ENCODE measurements at regions not wholly inside any gene's neighbourhood (a gene's known extent, or its start where the extent isn't known, plus 50 kb on each side); places are given as distances from the start of the nearest gene placed in this dataset.

DNA sequence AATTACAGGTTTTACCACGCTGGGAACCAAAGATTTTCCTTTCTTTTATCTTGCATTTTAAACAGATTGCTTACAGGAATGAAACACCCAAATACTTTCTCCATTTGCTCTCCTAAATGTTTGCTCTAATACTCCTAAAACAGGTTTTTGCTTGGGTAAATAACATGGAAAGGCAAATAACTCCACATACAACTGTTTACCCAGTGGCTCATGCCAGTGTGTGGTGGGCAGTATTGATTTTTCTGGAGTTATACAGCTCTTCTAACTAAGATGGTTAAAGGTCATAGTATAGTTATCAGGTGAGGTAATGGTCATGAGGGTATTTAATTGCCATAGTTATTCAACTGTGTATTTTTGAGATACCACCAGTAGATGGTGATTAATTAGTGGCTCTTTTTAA lies 61.2 kb upstream of the RAB27B start:
- intact Hi-C loops (cut with micrococcal nuclease): no loop called here
- H3K27me3 Mint-ChIP-seq: peaks cover 4% of the 10 kb centered on the region
- no peaks in the 10 kb centered on the region for H3K4me1 Mint-ChIP-seq (ENCODE audit: low read depth)
- H3K27ac Mint-ChIP-seq: no peak overlapping the region
- H3K9me3 Mint-ChIP-seq: no peaks in the 10 kb centered on the region
- H3K4me3 Mint-ChIP-seq: no peak overlapping the region
- no peaks in the 10 kb centered on the region for H3K36me3 Mint-ChIP-seq (ENCODE audit: low read depth)

DNA sequence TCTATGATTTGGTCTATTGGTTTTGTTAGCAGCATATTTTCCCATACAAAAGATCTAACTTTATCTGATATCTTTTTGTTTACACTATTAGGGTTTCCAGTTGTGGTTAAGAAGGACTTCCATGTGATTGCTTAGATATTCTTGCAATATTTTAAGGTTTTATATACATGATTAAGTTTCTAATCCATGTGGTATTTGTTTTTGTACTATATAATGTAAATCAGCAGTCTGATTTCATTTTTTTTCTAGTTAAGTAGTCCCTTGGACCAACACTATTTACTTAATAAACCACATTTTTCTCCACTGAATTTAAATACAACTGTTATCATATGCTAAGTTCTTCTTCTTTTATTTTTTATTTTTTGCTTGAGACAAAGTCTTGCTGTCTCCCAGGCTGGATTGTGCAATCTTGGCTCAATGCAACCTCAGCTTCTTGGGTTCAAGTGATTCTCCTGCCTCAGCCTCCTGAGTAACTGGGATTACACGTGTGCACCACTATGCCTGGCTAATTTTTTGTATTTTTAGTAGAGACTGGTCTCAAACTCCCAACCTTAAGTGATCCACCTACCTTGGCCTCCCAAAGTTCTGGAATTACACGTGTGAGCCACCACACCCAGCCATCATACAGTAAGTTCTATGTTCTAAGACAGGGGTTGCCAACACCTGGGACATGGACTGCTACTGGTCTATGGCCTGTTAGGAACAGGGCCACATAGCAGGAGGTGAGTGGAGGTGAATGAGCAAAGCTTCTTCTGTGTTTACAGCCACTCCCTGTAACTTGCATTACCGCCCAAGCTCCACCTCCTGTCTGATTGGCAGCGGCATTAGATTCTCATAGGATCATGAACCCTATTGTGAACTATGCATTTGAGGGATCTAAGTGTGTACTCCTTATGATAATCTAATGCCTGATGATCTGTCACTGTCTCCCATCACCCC lies 58.5 kb upstream of the RAB27B start:
- Mint-ChIP-seq H3K9me3 (no peaks in the 10 kb centered on the region), H3K4me1 (ENCODE audit: low read depth) (no peaks in the 10 kb centered on the region), H3K27me3 (peaks cover 2% of the 10 kb centered on the region), H3K36me3 (ENCODE audit: low read depth) (no peaks in the 10 kb centered on the region), H3K4me3 (no peak overlapping the region), H3K27ac (no peak overlapping the region)
- intact Hi-C loops (cut with micrococcal nuclease): no loop called here

DNA sequence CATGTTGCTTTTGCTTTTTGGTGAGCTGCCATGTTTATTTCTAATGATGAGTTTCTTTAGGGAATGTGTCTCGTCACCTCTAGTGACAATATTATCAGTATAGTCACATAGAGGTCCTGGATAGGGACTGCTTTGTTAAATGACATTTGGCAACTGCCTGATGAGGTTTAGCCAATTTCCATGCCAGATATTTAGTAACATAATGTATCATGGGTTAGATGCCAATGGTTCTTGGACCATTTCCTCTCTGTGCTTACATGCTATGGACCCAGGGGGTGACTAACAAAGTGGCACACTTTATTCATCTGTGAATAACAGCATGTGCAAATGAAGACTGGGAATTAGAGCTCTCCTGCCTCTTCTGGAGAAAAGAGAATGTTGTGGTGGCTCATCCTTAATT lies 56.2 kb upstream of the RAB27B start:
- Mint-ChIP-seq H3K27me3 (no peaks in the 10 kb centered on the region), H3K36me3 (ENCODE audit: low read depth) (no peaks in the 10 kb centered on the region), H3K4me3 (no peak overlapping the region), H3K4me1 (ENCODE audit: low read depth) (no peaks in the 10 kb centered on the region), H3K27ac (no peak overlapping the region), H3K9me3 (no peaks in the 10 kb centered on the region)
- intact Hi-C loops (cut with micrococcal nuclease): no loop called here

DNA sequence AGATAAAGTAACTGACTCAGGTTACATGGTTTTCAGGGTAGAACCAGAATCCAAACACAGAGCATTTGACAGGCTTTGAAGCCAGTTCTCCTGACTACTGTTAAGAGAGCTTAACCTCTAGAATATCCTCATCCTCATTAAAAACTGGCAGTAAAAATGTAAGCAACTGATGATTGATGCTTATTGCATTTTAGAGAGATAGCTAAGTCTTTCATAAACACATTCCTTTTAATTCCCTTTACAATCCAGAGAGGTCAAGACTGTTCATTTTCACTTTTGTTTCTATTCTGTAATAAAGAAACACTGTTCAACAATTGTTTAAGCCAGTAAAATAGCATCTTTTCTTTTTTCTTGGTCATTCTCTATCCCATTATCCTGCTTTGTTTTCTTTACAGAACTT lies 53.9 kb upstream of the RAB27B start:
- Mint-ChIP-seq H3K27ac (no peak overlapping the region), H3K9me3 (no peaks in the 10 kb centered on the region), H3K36me3 (ENCODE audit: low read depth) (no peaks in the 10 kb centered on the region), H3K27me3 (no peaks in the 10 kb centered on the region), H3K4me1 (ENCODE audit: low read depth) (no peaks in the 10 kb centered on the region), H3K4me3 (no peak overlapping the region)
- intact Hi-C loops (cut with micrococcal nuclease): no loop called here

DNA sequence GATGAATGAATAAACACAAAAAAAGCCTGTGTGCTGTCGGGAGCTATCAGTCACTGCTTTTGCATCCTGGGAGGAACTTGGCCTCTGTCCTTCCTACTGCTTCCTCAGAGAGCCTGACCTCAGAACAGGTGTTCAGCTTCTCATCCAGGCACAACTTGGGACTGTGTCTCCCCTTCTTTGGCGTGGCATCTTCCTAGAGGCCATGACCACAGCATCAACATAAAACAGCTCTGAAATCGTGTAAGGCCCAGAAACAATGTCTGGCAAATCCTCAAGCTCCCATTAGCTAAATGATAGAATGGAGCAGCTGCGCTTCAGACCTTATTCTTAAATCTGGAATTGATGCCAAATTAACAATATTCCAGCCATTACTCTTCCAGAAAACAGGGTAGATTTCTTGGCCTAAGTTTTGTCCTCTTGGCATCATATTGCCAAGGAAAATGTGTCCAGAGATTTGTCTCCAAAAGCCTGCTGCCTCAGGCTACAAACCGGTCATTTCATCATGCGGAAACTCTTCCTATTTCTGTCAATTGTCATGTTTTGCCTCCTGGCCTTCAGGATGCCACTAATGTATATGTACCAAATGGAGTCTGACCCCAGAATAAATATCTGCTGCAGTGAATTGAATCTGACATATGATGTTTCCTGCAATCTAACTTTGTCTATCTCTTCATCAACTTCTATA lies 53.2 kb upstream of the RAB27B start:
- no peaks in the 10 kb centered on the region for H3K36me3 Mint-ChIP-seq (ENCODE audit: low read depth)
- intact Hi-C loops (cut with micrococcal nuclease): no loop called here
- H3K27me3 Mint-ChIP-seq: no peaks in the 10 kb centered on the region
- no peak overlapping the region for H3K27ac Mint-ChIP-seq
- H3K4me3 Mint-ChIP-seq: no peak overlapping the region
- H3K4me1 Mint-ChIP-seq (ENCODE audit: low read depth): no peaks in the 10 kb centered on the region
- H3K9me3 Mint-ChIP-seq: peaks cover 2% of the 10 kb centered on the region

DNA sequence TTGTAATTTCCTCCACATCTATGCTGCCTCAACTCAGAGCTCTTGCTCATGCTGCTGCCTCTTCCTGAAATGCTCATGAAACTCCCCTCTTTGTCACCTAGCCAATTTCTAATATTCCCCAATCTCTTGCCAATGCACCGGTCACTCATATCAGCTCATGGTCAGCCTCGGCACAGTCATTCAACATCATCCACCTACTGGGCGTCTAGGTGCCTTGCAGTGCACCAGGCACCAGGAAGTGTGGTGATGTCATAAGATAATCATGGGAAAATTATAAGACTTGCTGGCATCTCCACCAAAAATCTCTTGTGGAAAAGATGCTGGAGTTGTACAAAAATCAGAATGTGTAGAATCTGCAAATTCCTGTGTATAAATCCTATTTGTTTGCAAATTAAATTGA lies 52.6 kb upstream of the RAB27B start:
- intact Hi-C loops (cut with micrococcal nuclease): no loop called here
- H3K4me1 Mint-ChIP-seq (ENCODE audit: low read depth): no peaks in the 10 kb centered on the region
- H3K27ac Mint-ChIP-seq: no peak overlapping the region
- no peak overlapping the region for H3K4me3 Mint-ChIP-seq
- H3K27me3 Mint-ChIP-seq: no peaks in the 10 kb centered on the region
- peaks cover 8% of the 10 kb centered on the region for H3K9me3 Mint-ChIP-seq
- no peaks in the 10 kb centered on the region for H3K36me3 Mint-ChIP-seq (ENCODE audit: low read depth)

DNA sequence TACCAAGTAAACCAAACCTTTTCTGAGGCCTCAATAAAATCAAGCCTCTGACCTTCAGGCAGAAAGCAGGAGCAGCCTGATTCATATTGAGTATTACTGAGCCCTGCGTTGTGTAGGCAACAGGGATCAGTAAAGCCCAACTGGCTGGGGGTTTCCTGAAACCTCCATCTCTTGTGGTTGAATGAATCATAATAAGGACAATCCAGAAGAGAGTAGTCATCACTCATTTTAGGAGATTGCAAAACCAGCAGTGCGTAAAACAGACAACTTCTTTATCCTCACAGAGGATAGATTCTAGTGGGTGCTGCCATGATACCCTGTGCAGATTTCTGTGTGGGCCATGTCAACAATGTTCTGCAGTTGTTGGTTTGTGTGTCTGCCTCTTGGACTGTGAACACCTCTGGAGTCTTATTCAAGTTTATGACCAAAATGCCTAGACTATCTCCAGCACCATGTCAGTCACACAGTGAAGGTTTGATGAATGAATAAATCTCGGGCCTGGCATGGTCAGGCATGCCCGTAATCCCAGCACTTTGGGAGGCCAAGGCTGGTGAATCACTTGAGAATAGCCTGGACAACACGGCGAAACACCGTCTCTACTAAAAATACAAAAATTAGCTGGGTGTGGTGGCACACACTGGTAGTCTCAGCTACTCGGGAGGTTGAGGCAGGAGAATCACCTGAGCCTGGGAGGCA lies 51.8 kb upstream of the RAB27B start:
- Mint-ChIP-seq H3K9me3 (peaks cover 9% of the 10 kb centered on the region), H3K27ac (no peak overlapping the region), H3K4me1 (ENCODE audit: low read depth) (no peaks in the 10 kb centered on the region), H3K36me3 (ENCODE audit: low read depth) (no peaks in the 10 kb centered on the region), H3K27me3 (no peaks in the 10 kb centered on the region), H3K4me3 (no peak overlapping the region)
- intact Hi-C loops (cut with micrococcal nuclease): no loop called here

DNA sequence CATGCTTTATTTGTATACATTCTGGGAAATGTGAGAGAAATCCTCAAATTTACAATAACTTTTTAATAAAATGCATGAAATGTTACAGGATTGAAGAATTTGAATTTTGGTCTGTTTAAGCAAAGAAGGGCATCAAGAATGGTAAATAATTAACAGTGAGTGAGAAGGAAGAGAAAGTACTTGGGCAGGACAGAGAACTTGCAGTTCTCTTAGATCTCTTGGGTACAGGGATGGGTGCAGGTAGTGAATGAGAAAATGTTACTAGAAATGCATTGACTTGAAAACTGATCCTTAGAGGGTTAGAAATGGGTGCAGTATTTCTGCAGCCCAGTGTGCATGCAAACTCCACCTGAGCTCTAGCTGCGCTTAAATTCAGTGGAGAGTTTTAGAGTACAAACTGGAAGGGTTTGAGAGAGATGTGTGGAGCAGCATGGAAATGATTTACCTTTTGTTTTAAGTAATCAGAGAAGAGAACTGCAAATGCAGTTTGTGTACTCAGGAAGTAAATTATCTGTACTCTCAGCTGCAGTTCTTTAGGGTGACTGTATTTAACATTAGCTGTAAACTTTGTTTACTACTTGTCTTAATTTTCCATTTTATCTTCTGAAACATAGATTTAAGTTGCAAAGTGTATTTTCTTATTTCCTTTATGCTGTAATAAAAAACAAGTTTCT lies 51.0 kb upstream of the RAB27B start:
- intact Hi-C loops (cut with micrococcal nuclease): no loop called here
- H3K4me1 Mint-ChIP-seq (ENCODE audit: low read depth): no peaks in the 10 kb centered on the region
- peaks cover 9% of the 10 kb centered on the region for H3K9me3 Mint-ChIP-seq

DNA sequence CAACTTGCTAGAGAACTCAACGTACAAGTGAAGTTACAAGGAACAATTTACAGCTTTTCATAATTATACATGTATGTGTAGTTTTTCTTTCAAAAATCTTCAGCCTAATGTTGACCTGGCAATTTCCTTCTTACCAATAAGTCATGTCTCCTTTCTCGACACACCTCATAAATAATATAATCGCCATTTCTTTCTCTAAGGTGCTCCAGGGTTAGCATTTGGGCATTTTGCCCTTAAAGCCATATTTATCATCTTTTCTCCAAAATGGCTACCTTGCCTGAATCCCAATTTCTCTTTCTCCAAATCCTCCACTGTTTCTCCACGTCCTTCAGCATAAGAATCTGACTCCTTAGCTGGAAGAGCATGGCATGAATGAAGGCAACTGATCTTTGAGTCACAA lies 50.3 kb upstream of the RAB27B start:
- no peak overlapping the region for H3K27ac Mint-ChIP-seq
- H3K36me3 Mint-ChIP-seq (ENCODE audit: low read depth): no peaks in the 10 kb centered on the region
- no peaks in the 10 kb centered on the region for H3K27me3 Mint-ChIP-seq
- H3K9me3 Mint-ChIP-seq: peaks cover 9% of the 10 kb centered on the region
- H3K4me1 Mint-ChIP-seq (ENCODE audit: low read depth): no peaks in the 10 kb centered on the region
- H3K4me3 Mint-ChIP-seq: no peak overlapping the region
- intact Hi-C loops (cut with micrococcal nuclease): no loop called here

More for the DNA sequence above, 51.0 kb upstream of the RAB27B start:
- Mint-ChIP-seq H3K4me3 (no peak overlapping the region), H3K27ac (no peak overlapping the region), H3K36me3 (ENCODE audit: low read depth) (no peaks in the 10 kb centered on the region), H3K27me3 (no peaks in the 10 kb centered on the region)
